ENCODE measurements at regions not wholly inside any gene's neighbourhood (a gene's known extent, or its start where the extent isn't known, plus 50 kb on each side); places are given as distances from the start of the nearest gene placed in this dataset.

- no peak overlapping the region for H2AFZ ChIP-seq (ENCODE audit: insufficient read depth, low read depth, low read length, poor library complexity, severe bottlenecking)
- H4K20me1 ChIP-seq (ENCODE audit: insufficient read depth, low read length) = no peaks in the 10 kb centered on the region
Observed at GRCh38 chr10:83229991-83230390, 909.3 kb upstream of the GHITM start.

GRCh38 chr10:83233691-83234090, 905.6 kb upstream of the GHITM start:
- Mint-ChIP-seq H3K27me3 (ENCODE audit: low read depth in 3 of 3) (peaks cover 0 to 2% (median 0%) of the 10 kb centered on the region in 3 donors), H3K27ac (no peak overlapping the region), H3K36me3 (no peaks in the 10 kb centered on the region), H3K4me3 (no peak overlapping the region), H3K9me3 (peaks cover 0 to 1% (median 0%) of the 10 kb centered on the region in 7 donors), H3K4me1 (no peaks in the 10 kb centered on the region)
- H3K4me2 ChIP-seq (replicated peaks; ENCODE audit: extremely low read depth, low read length, poor library complexity, severe bottlenecking) = no peak overlapping the region
- H3K4me3 ChIP-seq (replicated peaks in 1 of 3; ENCODE audit: low read depth in 2 of 3, low read length in 3 of 3) = no peak overlapping the region
- no peak overlapping the region for H2AFZ ChIP-seq (ENCODE audit: insufficient read depth, low read depth, low read length, poor library complexity, severe bottlenecking)
- H3K79me2 ChIP-seq (ENCODE audit: insufficient read depth, low read length) = no peaks in the 10 kb centered on the region
- no peaks in the 10 kb centered on the region for H3K27me3 ChIP-seq (ENCODE audit: control insufficient read depth in 2 of 2, insufficient read depth in 2 of 2, low read length in 2 of 2)
- H3K36me3 ChIP-seq (replicated peaks in 1 of 2; ENCODE audit: control insufficient read depth in 1 of 2, insufficient read depth in 2 of 2, low read length in 2 of 2) = no peaks in the 10 kb centered on the region
- WGBS (ENCODE audit: insufficient coverage) = no CpG with 5 or more reads among the region's 1 CpG
- no peaks in the 10 kb centered on the region for H3K9me3 ChIP-seq (replicated peaks in 1 of 2; ENCODE audit: control insufficient read depth in 1 of 2, insufficient read depth in 1 of 2, low read length in 2 of 2)
- H3K9ac ChIP-seq (ENCODE audit: insufficient read depth, low read length, poor library complexity, severe bottlenecking) = no peak overlapping the region
- H4K20me1 ChIP-seq (ENCODE audit: insufficient read depth, low read length) = no peaks in the 10 kb centered on the region
- no peak overlapping the region for H3K27ac ChIP-seq (ENCODE audit: low read depth in 1 of 2, low read length in 2 of 2)
- intact Hi-C loops (cut with micrococcal nuclease) = no loop called here
- TF ChIP-seq, protein P1, sequence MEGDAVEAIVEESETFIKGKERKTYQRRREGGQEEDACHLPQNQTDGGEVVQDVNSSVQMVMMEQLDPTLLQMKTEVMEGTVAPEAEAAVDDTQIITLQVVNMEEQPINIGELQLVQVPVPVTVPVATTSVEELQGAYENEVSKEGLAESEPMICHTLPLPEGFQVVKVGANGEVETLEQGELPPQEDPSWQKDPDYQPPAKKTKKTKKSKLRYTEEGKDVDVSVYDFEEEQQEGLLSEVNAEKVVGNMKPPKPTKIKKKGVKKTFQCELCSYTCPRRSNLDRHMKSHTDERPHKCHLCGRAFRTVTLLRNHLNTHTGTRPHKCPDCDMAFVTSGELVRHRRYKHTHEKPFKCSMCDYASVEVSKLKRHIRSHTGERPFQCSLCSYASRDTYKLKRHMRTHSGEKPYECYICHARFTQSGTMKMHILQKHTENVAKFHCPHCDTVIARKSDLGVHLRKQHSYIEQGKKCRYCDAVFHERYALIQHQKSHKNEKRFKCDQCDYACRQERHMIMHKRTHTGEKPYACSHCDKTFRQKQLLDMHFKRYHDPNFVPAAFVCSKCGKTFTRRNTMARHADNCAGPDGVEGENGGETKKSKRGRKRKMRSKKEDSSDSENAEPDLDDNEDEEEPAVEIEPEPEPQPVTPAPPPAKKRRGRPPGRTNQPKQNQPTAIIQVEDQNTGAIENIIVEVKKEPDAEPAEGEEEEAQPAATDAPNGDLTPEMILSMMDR (IDR thresholded peaks at IDR 0.05) = no peak
- no peaks in the 10 kb centered on the region for H3K4me1 ChIP-seq (ENCODE audit: control insufficient read depth in 1 of 2, insufficient read depth in 2 of 2, low read length in 2 of 2)
- no peak for DNase-seq

More at GRCh38 chr10:83229991-83230390, 909.3 kb upstream of the GHITM start:
- 80% methylated on average over 4 of the region's 8 CpGs for WGBS (ENCODE audit: insufficient coverage)
- TF ChIP-seq, protein P1 (IDR thresholded peaks at IDR 0.05) = no peak
- Histone ChIP-seq H3K9me3 (replicated peaks in 1 of 2; ENCODE audit: control insufficient read depth in 1 of 2, insufficient read depth in 1 of 2, low read length in 2 of 2) (no peaks in the 10 kb centered on the region), H3K79me2 (ENCODE audit: insufficient read depth, low read length) (no peaks in the 10 kb centered on the region), H3K9ac (ENCODE audit: insufficient read depth, low read length, poor library complexity, severe bottlenecking) (no peak overlapping the region), H3K27me3 (ENCODE audit: control insufficient read depth in 2 of 2, insufficient read depth in 2 of 2, low read length in 2 of 2) (no peaks in the 10 kb centered on the region), H3K4me3 (replicated peaks in 1 of 3; ENCODE audit: low read depth in 2 of 3, low read length in 3 of 3) (no peak overlapping the region), H3K27ac (ENCODE audit: low read depth in 1 of 2, low read length in 2 of 2) (no peak overlapping the region), H3K36me3 (replicated peaks in 1 of 2; ENCODE audit: control insufficient read depth in 1 of 2, insufficient read depth in 2 of 2, low read length in 2 of 2) (no peaks in the 10 kb centered on the region), H3K4me1 (ENCODE audit: control insufficient read depth in 1 of 2, insufficient read depth in 2 of 2, low read length in 2 of 2) (no peaks in the 10 kb centered on the region), H3K4me2 (replicated peaks; ENCODE audit: extremely low read depth, low read length, poor library complexity, severe bottlenecking) (no peak overlapping the region)
- no peaks in the 10 kb centered on the region for H3K27me3 Mint-ChIP-seq (ENCODE audit: low read depth in 3 of 3)
- H3K9me3 Mint-ChIP-seq = peaks cover 0 to 2% (median 0%) of the 10 kb centered on the region in 7 donors
- H3K36me3 Mint-ChIP-seq = no peaks in the 10 kb centered on the region
- no peak for DNase-seq
- no peak overlapping the region for H3K27ac Mint-ChIP-seq
- H3K4me3 Mint-ChIP-seq = no peak overlapping the region
- intact Hi-C loops (cut with micrococcal nuclease) = no loop called here
- H3K4me1 Mint-ChIP-seq = no peaks in the 10 kb centered on the region

Measured in CD14-positive monocyte (primary cell).